ENCODE measurements at regions not wholly inside any gene's neighbourhood (a gene's known extent, or its start where the extent isn't known, plus 50 kb on each side); places are given as distances from the start of the nearest gene placed in this dataset.

DNA sequence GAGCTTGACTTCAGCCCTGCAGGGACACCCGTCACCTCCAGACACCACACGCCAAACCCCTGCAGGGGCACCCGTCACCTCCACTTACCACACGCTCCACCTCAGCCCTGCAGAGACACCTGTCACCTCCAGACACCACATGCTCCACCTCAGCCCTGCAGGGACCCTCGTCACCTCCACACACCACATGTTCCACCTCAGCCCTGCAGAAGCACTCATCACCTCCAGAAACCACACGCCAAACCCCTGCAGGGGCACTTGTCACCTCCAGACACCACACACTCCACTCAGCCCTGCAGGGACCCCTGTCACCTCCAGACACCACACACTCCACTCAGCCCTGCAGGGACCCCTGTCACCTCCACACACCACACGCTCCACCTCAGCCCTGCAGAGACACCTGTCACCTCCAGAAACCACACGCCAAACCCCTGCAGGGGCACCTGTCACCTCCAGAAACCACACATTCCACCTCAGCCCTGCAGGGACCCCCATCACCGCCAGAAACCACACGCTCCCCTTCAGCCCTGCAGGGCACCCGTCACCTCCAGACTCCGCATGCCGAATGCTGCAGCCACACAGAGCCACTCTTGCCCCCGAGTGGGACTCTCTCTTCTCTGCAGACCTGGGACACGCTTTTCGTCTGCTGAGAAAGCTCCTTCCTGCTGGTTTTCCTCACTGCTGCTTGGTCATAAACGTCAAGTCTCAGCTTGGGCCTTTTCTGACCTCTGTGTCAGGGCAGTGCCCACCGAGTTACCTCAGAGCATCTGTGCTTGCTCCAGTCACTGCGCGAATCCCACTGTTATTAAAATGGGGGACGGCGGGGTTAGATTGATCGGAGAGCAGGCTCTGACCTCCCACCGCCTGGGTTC, 77.5 kb upstream of the SALL3 start:
- DNase-seq: no peak

DNA sequence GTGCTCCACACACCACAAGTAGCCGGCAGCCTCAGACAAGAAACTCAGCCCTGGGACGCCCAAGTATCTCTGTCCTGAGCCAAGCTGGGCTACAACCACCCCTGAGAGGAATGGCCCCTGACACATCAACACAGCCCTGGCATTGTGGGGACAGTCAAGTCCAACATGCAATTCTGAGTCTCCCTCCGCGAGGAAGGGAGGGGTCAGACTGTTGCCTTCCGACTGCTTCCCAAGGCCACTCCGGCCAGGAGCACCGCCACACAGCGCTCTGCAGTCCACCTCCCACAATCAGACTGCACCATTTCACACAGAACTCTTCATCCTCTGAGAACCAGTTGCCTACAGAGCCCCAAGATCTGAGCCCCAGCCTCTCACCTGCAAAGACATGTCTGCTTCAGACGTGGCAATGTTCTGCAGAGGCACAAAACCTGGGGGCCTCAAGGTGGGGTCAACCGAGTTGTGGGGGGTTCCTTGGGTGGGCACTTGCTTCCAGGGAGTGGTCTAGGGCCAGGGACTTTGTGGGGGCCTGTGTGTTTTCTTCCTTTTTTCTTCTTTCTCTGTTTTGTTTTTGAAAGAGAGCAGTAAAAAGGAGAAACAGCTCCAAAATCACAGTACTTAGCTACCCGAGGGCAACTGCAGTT, 76.7 kb upstream of the SALL3 start:
- no peak for DNase-seq

DNA sequence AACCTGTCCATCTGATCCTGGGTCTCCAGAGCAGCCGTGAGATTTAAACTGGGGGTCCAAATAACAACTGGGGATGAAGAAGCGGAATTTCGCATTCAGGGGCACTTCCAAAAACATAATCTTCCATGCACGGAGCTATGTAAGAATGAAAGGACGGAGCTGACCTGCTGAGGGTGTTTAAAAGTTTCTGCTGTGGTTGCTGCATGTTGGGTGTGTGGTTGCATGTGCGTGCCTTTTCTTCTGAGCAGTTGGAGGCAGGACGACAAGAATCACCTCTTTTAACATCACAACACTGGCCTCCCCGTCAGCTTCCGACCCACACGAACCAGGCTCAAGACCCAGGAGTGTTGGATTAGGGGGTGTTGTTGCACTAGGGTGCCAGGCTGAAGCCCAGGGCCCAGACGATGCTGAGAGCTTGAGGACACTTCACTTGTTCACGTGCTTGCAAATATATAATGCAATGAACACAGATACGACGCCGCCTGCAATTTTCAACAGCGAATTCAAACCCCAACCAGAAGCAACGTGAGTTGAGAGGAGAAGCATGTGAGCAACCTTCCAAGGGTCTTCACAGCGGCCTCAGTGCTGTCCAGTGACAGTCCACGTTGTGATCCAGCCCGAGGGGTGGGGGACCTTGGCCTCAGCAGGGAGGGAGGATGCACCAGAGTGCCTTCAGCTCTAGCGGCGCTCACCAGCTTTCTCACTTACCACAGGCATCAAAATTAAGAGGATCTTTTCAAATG, 76.0 kb upstream of the SALL3 start:
- no peak for DNase-seq

DNA sequence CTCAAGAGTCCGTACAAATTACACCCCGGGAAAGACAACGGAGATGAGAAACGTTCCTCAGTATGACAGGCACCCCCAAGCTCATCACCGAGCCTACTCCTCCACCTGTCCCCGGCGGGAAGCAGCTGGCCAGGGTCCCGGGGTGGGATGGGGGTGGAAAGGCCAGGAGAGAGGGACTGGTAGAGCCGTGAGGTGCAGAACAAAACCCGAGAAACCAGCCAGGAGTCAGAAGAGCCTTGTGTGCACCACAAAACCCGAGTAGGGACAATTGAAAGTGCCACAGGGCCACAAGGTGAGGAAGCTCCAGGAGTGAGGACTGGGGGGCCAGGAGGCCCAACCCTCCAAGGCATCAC, 75.5 kb upstream of the SALL3 start:
- no peak for DNase-seq

DNA sequence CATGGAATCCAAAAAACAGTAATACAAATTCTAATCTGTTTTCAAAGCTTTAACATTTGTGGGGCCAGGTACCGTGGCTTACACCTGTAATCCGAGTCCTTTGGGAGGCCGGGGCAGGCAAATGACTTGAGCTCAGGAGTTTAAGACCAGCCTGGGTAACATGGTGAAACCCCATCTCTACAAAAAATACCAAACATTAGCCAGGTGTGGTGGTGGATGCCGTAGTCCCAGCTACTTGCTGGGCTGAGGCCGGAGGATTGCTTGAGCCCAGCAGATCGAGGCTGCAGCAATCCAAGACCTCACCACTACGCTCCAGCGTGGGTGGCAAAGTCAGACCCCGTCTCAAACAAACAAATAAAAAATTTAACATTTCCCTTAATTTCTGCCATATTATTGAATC, 74.3 kb upstream of the SALL3 start:
- no peak for DNase-seq

DNA sequence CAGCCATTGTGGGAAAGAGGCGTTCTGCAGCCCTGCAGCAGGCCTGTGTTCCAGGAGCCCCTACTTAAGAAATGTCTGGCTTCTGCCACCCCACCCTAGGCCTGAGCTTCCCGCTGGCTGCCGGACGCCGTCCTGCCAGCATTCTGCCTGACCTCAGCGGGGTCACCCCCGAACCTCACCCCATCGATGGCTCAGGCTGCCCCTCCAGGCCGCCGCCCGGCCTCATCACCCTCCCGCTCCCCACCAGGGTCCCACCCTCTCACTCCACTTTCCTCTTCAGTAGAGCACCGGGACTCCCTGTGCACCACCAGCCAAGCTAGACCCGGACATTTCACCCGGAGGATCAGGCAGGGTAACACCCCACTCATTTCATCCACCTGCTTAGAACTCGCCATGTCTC, 73.6 kb upstream of the SALL3 start:
- no peak for DNase-seq

DNA sequence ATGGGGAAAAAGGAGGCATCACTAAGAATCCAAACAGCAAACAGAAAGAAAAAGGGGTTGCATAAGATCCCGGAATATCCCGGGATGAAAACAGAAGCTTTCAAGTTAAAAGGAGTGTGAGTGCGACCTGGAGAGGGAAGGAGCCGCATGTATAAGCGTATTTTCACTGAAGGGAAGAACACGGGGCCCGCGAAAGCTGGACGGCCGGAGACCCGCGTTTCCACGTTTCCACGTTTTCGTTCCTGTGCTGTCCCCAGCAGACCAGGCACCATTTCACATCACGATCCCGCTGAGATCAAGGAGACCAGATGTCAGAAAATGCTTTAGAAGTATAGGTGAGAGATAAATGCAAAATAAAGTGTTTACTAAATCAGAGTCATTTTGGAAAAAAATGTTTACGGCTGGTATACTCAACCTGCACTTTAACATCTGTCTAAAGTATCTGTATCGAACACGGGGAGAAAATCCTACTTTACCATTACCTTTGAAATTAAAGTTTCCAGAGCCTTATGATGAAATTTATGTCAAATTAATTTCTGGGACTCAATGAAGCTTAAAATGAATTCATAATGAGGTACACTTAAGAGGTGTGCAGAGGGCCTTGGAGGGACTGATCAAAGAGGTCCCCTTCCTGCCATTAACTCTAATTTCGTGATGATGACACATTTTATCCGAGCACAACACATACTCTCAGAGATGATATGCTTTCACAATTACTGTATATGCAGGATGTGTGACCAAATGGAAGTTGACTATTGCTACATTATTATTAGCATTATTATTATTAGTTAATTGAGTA, 71.0 kb upstream of the SALL3 start:
- no peak for DNase-seq

DNA sequence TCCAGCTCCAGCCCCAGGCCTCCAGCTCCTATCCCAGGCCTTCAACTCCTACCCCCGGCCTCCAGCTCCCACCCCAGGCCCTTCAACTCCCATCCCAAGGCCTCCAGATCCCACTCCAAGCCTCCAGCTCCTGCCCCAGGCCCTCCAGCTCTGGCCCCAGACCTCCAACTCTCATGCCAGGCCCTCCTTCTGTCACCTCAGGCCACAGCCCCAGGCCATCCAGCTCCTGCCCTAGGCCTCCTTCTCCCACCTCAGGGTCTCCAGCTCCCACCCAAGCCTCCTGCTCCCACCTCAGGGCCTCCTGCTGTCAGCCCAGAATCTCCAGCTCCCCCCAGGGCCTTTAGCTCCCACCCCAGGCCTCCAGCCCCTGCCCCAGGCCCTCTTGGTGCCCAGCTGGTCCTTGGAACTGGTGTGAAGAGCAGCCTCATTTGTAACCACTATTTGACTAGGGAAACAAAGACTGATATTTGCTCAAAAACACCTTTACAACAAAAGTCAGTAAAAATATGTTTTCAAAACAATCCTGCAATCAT, 67.8 kb upstream of the SALL3 start:
- DNase-seq: no peak

DNA sequence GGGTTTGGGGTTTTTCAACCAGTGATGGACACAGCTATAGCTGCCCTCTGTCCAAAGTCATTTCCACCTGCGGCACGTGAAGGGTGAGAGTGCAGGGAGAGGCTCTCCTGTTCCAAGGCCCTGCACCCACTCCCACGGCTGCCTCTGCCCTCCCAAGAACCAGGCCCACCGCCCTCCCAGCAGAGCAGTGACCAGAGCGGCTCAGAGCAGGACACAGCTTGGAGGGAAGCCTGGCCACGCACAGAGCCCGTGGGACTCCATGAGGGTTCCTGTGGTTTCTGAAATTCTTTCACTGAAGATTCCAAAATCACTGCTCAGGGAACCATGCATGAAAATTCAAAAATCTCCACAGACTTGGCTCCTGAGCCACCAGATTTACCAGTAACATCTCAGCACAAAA, 67.3 kb upstream of the SALL3 start:
- DNase-seq: no peak

DNA sequence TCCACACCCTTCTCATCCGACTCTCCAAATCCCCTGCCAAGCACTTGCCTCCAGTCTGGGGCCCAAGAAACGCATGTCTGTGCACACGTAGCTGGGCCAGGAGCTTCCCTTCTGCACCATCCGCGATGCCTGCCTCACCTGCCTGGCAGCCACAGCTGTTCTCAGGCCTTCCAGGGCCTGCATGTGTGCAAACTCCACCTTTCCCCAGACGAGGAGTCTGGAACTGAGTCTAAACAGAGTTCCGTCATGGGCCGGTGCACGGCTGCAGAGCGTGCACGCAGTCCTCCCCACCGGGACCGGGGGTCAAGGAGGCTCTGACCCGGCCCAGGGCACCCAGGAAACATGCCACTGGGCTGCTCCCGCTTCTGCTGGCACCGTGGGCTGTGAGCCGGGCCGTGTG, 66.8 kb upstream of the SALL3 start:
- DNase-seq: no peak

DNA sequence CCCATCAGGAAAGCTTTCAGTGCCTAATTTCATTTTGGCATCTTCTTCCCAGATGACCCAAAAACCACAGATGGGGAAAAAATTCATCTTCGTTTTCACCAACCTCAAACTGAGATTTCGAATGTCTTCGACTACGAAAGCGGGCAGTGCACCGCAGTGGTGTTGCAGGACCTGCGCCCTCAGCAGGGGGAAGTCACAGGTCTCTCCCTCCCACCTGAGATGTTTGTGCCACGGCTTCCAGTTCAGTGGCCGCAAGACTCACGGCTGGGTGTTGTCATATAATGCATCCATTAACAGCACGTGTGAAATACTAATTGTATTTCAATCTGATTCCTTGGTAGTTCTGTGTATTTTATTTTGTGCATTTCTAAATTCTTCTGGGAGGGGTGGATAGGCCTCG, 66.2 kb upstream of the SALL3 start:
- DNase-seq: no peak

DNA sequence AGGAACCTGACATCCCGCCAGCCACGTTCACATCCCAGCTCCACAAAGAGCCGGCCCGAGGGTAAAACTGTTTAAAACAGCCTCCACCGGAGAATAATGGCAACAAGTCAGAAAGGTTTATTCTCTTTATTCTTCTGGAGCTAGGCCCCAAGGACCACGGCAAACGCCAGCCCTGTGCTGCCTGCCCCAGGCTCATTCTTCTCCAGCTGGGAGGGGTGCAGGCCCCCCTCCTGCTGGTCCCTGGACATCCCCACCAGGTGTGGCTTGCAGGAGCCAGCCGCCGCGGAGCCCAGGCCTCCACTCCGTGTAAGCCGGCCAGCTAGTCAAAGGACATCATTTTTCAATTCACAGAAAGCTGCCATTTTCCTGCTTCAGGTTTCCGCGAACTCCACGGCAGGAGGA, 65.8 kb upstream of the SALL3 start:
- DNase-seq: no peak

DNA sequence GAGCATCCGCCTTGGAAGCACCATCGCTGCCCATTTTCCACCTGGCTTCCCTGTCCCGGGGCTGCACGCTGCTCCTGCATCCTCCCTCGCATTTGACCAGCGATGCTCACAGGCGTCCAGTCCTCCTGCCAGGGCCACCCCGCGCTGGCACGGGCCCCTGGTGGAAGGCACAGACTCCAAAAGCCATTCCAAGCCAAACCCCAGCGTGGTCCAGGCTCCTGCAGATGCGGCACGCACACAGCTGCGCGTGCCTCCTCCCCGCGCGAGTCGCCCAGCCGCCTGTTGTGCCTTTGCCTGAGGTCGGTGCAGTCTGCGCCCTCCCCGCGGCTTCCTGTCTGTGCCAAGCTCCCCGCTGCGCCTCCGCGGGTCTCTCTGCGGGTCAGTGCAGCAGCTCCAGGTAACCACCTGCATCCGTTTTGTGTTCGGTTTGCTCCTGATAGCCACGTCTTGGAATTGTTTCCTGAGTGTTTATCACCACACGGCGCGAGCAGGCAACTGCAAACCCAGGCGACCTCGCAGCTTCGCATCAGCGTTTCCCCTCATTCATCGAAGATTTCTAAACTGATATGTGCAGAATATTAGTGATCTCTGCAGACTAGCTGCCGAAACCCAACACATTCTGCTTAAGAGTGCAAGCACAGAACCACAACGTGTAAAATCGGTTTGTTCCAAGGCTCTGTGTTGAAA, 65.2 kb upstream of the SALL3 start:
- no peak for DNase-seq

DNA sequence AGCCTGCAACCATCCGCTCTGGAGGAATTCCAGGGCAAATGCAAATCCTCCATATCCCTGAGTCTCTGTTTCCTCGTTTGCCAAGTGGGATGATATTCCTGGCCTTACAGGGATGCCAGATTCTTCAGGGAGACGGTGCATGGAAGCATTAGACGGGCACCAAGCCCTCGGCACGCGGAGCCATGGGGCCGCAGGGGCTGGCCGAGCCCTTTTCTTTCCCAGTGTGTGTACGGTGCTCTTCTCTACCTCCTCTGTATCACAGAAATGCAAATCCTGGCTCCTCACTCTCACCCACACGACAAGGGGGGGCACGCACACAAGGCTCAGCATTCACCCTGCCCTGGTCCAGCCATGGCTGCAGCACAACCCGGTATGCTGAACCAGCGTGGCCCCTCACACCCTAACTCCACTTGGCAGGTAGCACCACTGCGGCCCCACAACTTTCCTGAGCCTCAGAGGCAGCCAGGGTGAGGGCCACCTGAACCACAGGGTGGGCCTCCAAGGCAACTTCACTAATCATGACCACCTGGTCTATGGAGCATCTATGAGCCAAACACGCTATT, 64.1 kb upstream of the SALL3 start:
- DNase-seq: no peak

DNA sequence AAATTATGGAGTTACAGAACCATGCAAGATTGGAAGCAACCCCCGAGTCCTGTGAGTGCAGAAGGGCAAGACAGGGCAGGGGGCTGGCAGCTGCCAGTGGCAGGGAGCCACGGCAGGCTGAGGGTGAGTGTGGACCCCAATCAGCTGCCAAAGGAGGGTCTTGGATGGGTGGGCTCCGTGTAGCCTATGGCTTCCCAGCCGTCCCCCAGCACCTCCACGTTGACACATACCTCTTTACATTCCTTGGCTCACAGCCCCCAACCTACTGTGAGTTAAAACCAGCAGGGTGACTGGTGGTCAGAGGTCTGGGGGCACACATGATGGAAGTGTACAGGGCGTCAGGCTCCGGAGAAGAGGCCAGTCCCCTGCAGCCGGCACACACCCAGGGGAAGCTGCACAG, 60.9 kb upstream of the SALL3 start:
- no peak for DNase-seq

DNA sequence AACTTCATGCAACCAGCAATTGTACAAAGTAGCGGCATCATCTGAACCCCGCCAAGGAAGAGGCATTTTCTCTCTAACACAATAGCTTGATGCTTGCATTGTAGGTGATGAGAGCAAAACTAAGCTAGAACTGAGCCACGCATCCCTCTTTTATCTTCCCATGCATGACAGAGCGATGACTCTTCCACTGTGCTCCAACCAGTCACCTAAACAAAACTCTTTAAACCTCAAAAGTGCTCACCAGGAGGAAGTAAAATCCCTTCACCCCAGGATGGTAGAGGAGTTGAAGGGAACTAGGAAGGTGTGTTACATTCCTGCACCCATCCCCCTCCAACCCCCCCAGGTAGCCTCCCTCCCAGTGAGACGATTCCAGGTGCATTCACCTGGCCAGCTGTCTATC, 59.7 kb upstream of the SALL3 start:
- no peak for DNase-seq

DNA sequence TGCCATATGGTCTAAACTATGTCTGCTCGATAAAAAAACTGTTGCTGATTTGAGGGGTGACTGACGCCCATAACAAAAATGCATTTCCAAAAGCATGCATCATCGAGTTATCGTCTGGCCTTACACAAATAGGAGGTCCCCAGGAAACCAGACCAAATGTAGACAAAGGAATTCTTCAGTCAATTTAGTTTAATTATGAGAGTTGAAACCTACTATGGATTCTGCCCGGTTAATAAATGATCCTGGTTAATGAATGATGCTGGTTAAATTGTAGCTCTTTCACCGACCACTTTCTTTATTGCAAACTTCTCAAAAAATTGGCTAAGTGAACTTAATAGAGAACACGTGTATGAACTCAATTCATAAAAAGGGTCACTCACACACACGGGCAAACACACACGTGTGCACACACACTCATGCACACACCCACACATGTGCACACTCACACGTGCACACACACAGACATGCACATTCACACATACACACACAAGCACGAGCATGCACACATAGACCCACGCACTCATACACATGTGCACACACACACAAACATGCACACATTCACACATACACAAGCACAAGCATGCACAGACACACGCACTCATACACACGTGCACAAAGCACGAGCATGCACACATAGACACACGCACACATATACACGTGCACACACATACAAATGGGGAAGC, 59.0 kb upstream of the SALL3 start:
- no peak for DNase-seq

DNA sequence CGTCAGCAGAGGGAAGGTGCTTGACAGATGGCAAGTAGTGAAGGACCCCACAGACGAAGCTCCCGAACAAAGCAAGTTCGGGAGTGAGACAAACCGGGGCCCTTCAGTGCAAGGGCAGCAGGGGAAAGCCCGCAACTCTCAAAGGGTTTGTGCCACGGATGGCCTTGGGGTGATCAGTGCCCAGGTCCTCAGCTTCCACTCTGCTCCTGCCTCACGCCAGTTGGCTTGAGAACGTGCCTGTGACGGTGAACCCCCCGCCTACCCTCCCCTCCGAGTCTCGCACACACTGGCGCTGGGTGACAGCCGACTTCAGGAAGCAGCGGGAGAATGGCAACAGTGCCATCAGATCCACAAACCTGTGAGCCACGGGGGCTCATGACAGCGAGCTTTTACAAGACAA, 56.8 kb upstream of the SALL3 start:
- DNase-seq: no peak

DNA sequence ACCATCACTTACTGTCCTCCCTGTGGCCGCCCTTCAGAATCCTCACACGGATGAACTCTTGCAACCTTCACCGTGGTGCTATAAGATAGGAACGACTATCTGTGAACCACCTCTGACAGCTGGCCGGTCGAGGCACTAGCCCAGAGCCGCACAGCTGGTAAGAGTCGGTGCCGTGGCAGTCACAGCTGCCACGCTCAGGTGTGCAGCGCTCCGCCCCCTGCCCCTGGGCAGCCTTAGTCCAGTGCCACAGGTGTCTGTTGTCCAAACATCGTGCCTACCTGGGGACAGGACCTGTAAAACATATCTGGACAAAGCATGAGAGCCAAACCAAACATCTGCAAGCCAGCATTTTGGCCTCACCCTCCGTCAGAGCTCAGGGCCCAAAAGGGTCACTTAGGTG, 55.3 kb upstream of the SALL3 start:
- DNase-seq: no peak

DNA sequence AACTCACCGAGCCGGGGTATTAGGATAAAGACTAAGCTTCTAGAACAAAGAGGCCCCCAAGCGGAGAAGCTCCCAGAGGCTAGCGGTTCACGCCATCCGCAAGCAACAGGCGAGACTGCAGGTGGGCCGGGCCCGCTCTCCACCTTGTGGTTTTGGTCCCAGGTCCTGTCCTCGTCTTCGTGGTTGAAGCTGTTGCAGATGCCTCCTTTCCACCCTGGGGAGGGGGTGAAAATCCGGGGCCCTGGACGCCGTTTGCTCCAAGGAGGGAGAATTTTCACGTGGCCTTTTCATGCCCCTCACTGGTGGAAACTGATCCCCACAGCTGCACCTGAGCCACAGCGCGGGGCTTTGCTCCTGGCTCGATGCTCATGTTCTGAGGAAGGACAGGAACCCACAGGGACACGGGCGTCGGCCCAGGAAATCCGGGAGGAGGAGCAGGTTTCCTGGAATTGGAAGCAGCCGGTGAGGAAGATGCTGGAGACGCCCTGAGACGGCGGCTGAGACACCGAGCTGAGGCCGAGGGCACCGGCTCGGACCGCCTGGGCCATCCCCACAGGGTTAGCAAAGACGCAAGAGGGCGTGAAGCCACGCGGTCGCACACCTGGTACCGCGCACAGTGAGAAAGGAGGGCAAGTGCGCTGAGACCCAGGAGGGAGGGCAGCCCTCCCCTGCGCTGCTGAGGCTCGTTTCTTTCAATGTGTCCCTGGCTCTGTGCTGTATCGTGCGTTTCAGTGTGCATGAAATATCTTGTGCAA, 54.7 kb upstream of the SALL3 start:
- no peak for DNase-seq
